GM18505 (cell line): ENCODE measurements at regions not wholly inside any gene's neighbourhood (a gene's known extent, or its start where the extent isn't known, plus 50 kb on each side); places are given as distances from the start of the nearest gene placed in this dataset.

Experiments used
- ATAC-seq: cut with Tn5 transposase; IDR thresholded peaks from one replicate; pipeline ENCODE4 v1.9.1; 2021; ENCODE audit not compliant: unreplicated experiment
- POLR2A ChIP-seq: IDR thresholded peaks from 4 replicates; pipeline ENCODE4 v1.6.1; 2011; ENCODE audit warnings: borderline replicate concordance; ENCODE audit not compliant: insufficient read depth, insufficient read length; ENCODE audit errors: extremely low read depth

- no peak for ATAC-seq
- TF ChIP-seq POLR2A, result no peak
Observed at GRCh38 chrX:69229436-69229835, 64.2 kb upstream of the PJA1 start.

DNA sequence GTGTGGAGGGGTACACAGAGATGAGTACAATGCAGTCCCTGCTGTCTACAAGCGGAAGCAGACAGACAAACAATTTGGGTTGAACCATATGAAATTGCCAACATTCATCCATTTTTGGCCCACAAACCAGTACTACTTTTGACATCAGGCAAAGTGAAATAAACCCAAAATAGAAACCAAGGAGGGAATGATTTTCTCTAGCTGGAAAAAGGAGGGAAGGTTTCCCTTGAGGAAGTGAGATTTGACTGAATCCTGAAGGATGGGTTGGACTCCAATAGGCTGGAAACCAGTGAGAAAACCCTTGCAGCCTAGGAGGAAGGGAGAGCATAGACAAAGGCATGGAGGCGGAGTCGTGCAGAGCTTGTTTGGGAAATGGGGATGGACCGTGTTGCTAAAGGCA, 63.5 kb upstream of the PJA1 start:
- no peak for ATAC-seq
- TF ChIP-seq POLR2A, result no peak

- ATAC-seq, result no peak
- TF ChIP-seq POLR2A, result no peak
Observed at GRCh38 chrX:69226459-69227158, 61.4 kb upstream of the PJA1 start.

- TF ChIP-seq POLR2A, result no peak
- ATAC-seq, result no peak
Observed at GRCh38 chrX:69222103-69223090, 57.1 kb upstream of the PJA1 start.

GRCh38 chrX:69221239-69222102, 56.2 kb upstream of the PJA1 start:
- ATAC-seq, result no peak
- TF ChIP-seq POLR2A, result no peak

- no peak for TF ChIP-seq POLR2A
- no peak for ATAC-seq
Observed at GRCh38 chrX:69218407-69218997, 53.2 kb upstream of the PJA1 start.

DNA sequence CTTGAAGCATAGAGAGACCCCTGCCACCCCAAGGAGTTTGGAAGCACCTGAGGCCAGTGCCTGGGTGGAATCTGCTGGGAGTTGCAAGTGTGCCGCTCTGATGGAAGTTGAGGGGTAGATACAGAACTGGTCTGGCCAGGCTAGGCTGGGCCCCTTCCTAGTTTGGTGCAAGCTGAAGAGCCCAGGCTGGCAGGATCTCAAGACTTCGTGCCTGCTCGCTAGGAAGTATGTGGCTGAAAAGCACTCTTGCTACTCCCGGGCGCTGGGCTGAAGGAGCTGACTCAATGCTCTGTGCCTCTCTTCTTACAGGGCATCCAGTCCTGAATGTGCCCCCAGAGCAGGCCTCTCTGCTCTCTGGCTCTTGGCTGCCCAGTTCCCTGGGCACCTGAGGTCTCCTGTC, 51.7 kb upstream of the PJA1 start:
- no peak for ATAC-seq
- TF ChIP-seq POLR2A, result no peak

- ATAC-seq, result no peak
- no peak for TF ChIP-seq POLR2A
Observed at GRCh38 chrX:69216446-69216845, 51.2 kb upstream of the PJA1 start.

DNA sequence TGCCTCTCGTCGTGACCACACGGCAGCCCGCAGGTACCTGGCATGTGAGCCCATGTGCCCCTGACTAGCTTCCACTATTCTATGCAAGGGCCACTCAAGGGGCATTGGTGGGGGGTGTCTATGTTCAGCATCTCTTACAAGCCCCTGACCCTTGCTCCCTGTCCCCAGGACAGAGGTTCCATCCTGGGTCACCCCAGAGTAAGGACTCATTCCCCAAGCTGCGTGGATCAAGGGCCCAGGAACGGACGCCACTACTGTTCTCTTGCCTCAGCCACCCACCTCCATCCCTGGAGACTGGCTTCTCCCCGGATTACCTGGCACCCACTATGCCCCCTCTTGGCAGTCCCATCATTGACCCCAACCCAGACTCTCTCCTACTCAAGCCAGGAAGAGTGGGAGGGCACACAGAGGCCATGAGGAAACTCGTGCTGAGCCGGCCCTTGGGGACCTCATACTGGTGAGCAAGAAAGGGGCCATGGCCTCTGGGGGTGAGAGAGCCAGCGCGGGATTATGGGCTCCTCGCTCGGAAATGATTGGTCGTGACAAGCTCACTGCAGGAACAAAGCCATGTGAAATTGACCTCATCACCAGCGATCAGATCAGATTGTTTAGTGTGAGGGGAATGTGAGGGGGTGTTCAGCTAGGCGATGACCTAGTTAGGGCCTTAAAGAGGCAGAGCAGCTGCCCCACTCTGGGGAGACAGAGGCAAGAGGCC, 50.1 kb upstream of the PJA1 start:
- ATAC-seq, result no peak

More for the DNA sequence above, 50.1 kb upstream of the PJA1 start:
- TF ChIP-seq POLR2A, result no peak
